Choroid plexus epithelial cell (primary cell): ENCODE measurements at regions not wholly inside any gene's neighbourhood (a gene's known extent, or its start where the extent isn't known, plus 50 kb on each side); places are given as distances from the start of the nearest gene placed in this dataset.

Experiments used
- DNase-seq: peaks from one replicate; pipeline ENCODE4 v3.0.0-alpha.2; 2010; ENCODE audit warnings: low read depth
- H3K4me3 ChIP-seq: 2 replicates; pipeline ENCODE4 v1.5.1; 2011; ENCODE audit warnings: low read depth, mild to moderate bottlenecking, control low read depth, low read length, moderate library complexity
- TF ChIP-seq, protein P1 (sequence below): conservative IDR thresholded peaks from 2 replicates; pipeline ENCODE4 v1.5.1; 2011; ENCODE audit warnings: low read depth, mild to moderate bottlenecking, control low read depth, inconsistent platforms, low read length, moderate library complexity

DNA sequence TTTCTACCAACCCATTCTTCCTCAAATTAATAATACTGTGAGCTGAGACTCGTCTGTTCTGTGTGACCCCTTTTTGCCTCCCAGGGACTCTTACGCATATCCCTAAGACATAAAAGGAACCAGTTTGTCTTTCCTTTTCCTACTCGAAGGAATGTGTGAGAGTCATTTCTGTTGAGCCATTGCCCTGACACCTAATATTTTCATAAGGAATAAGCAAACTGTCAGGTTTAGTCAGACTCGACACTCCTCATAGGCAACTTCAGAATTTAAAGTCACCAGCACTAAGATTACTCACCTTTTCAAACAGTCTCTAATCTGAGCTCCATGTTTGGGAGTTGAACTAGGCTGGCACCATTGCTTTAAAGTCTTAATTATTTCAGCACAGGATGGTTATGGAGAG is 305.5 kb downstream of the IKZF2 start:
- DNase-seq = peak; percentile 34
- H3K4me3 ChIP-seq = no peak overlapping the region
- TF ChIP-seq, protein P1, sequence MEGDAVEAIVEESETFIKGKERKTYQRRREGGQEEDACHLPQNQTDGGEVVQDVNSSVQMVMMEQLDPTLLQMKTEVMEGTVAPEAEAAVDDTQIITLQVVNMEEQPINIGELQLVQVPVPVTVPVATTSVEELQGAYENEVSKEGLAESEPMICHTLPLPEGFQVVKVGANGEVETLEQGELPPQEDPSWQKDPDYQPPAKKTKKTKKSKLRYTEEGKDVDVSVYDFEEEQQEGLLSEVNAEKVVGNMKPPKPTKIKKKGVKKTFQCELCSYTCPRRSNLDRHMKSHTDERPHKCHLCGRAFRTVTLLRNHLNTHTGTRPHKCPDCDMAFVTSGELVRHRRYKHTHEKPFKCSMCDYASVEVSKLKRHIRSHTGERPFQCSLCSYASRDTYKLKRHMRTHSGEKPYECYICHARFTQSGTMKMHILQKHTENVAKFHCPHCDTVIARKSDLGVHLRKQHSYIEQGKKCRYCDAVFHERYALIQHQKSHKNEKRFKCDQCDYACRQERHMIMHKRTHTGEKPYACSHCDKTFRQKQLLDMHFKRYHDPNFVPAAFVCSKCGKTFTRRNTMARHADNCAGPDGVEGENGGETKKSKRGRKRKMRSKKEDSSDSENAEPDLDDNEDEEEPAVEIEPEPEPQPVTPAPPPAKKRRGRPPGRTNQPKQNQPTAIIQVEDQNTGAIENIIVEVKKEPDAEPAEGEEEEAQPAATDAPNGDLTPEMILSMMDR = no peak

DNA sequence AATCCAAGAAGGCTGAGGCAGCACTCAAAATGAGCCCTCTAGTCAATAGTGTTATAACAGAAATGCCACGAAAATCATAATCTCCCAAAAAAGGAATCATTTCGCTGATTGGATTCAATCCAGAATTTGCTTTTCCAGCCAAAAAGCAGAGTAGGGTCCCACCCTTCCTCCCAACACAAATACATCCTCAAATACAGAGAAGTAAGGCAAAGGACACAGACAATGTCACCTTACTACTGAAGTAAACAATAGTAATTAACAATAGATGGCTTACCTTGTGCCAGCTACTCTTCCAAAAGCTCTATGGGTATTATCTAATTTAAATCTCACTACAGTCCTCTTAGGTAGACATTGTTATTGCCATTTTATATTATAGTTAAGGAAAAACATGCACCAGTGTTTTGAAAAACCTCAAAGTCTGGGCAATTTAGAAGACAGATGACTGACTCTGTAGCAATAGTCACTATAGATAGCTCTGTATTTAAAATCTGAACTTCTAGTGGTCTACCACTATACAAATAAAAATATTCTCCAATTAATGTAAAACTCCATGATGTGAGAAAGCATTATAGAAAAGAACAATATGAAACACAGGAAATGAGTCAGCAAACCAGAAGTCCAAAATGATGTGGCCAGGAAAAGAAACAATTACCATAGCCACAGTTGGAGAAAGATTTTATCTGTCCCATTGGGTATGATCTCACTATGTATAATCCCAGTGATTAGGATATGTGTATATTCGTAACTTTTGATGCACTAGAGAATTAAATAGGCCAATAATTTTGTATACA is 305.0 kb upstream of the ERBB4 start:
- TF ChIP-seq, protein P1 = no peak
- DNase-seq = peak; percentile 63
- H3K4me3 ChIP-seq = no peak overlapping the region

DNA sequence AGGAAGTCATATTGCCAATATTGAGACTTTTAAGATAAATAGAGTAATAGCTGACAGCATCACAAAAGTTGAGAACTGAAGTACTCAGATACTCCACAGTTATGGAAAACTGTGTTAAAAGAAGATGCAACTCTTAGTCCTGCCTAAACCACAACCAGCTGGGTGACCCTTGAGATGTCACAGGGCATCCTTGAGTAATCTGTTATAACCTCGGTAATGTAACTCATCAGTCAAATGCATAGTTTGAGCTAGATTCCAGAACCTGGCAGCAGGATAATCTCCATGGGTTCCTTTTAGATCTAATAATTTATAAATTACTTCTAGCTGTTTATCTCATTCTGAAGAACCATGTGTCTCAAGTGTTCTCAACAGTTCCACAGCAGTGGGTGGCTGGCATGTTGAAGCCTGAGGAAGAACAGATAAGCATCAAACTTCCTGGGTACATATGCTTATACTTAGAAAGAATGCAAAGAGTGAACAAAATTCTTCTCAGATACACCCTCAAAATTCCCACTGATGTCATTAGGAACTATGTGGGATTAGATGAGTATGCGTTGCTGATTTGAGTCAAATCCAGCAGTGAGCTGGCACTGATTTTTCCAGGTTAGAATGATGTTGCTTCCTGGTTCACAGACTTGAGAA is 304.1 kb upstream of the ERBB4 start:
- no peak overlapping the region for H3K4me3 ChIP-seq
- TF ChIP-seq, protein P1 = no peak

DNA sequence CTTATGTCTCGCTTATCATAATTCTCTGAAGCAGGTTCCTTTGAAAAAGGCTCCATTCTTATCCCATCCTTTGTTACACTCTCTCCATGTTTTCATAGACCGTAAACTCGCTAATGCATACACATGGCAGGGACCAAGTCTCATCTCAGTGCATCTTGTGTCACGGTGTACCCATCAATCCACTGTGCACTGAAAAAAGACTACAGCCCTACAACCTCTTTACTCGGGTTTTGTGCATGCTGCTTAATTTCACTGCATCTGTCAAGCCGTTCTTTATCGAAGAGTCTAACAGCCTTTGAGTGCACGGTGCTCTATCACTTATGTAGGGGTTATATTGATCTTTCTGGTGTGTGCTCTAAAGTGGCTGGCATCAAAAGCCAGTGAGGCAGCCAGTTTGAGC is 302.9 kb upstream of the ERBB4 start:
- H3K4me3 ChIP-seq = no peak overlapping the region
- TF ChIP-seq, protein P1 = no peak
- no peak for DNase-seq

More for the DNA sequence above, 304.1 kb upstream of the ERBB4 start:
- DNase-seq = peak; percentile 75

DNA sequence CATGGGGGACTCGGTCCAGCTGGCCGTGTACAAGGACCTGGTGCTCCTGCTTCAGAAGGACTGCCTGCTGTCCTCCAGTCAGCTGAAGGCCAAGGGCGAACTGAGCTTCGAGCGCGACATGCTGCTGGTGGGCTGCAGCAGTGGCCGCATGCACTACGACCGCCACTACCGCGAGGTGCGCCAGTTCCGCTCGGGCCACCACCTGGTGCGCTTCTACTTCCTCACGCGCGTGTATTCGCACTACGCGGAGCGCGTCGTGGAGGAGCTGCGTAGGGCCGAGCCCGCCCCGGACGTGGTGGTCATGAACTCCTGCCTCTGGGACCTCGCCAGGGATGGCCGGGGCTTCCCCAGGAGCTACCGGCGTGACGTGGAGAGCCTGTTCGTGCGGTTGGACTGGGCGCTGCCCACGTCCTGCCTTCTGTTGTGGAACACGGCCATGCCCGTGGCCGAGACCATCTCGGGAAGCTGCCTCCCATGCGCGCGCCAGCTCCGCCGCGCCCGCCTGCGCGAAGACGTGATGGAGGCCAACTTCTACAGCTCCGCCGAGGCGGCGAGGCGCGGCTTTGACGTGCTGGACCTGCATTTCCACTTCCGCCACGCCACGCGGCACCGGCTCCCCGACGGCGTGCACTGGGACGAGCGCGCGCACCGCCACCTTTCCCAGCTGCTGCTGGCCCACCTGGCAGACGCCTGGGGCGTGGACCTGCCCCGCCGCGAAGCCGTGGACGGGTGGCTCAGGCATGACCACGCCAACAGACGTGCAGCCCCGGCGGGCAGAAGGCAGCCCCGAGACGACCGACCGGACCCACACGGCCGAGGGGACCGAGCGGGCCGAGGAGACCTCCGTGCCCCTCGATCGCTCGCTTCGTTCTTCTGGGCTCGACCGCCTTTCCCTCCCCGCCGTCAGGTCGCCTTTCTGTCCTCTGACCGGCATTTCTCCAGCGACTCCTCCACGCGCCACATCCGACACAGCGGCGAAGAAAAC is 293.9 kb upstream of the ERBB4 start:
- TF ChIP-seq, protein P1 = no peak
- DNase-seq = no peak
- H3K4me3 ChIP-seq = no peak overlapping the region

DNA sequence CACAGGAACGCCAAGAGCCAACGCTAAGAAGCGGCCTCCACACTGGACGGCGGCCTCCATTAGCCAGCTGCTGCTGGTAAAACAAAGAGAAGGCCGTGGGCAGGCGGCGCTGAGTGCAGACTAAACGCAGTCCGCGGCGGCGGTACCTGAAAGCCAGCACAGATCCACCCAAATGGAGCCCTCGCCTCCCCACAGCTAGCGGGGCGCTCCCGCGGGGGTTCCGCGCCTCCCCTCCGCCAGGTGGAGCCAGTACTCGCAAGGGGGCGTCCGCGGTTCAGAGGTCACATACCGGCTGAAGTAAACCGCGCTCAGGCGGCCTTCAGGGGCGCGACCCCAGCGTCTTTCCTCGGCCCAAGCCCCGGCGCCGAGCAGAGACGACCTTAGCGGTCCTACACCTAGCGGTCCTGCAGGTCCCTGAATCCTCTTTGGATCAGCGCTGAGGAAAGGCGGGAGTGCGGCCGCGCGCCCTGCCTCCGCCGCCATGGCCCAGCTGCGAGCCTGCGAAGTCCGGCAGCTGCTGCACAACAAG is 293.1 kb upstream of the ERBB4 start:
- DNase-seq = no peak
- TF ChIP-seq, protein P1 = no peak
- no peak overlapping the region for H3K4me3 ChIP-seq
